GM21423 (cell line): ENCODE measurements at regions not wholly inside any gene's neighbourhood (a gene's known extent, or its start where the extent isn't known, plus 50 kb on each side); places are given as distances from the start of the nearest gene placed in this dataset.
"Not testable (repeated sequence)": the region's sequence is repeated elsewhere in the genome, so short reads cannot be mapped to it uniquely, and the experiment has no call there.

ENCODE experiments used
- ATAC-seq: cut with Tn5 transposase; IDR thresholded peaks from one replicate; pipeline ENCODE4 v1.9.1; 2021; ENCODE audit warnings: mild to moderate bottlenecking, moderate library complexity; ENCODE audit not compliant: unreplicated experiment

GRCh38 chr5:17755406-17755805 lies 121.1 kb downstream of the TAF11L14 start:
- ATAC-seq = not testable (repeated sequence)

GRCh38 chr5:17761326-17761725 lies 127.1 kb downstream of the TAF11L14 start:
- no peak for ATAC-seq

DNA sequence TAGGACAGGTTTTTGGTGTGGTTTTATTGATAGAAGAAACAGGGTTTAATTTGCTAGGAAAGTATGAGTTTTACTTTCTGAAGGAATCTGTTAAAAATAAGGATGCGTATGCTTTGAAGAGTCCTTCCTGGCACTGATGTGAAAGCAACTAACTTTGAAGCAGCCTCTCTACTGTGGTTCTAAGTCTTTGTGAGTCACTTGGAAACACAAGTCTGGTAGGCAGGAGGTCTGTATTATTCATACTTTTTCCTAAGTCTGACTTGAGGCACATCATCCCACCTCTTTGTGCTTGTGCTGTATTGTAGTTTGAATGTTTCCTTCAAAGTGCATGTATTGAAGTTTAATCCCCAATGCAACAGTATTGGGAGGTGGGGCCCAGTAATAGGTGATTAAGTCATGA lies 129.0 kb downstream of the TAF11L14 start:
- no peak for ATAC-seq

DNA sequence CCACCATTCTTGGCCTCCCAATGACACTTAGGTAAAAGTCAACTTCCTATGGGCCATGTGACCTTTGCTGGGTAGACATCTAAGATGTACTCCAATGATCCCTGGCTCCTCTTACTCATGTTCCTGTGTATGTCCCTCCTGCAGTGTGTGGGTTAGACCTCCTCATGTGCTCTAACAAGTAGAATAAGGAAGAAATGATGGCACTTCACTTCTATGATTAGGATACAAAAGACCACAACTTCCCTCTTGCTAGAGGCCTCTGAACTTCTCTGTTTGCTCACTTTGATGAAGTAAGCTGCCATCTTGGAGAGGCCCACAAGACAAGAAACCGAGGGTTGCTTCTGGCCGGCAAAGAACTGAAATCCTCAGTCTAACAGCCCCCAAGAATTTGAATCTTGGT lies 131.8 kb downstream of the TAF11L14 start:
- no peak for ATAC-seq

- no peak for ATAC-seq
Observed at GRCh38 chr5:17769277-17769676, 135.0 kb downstream of the TAF11L14 start.

DNA sequence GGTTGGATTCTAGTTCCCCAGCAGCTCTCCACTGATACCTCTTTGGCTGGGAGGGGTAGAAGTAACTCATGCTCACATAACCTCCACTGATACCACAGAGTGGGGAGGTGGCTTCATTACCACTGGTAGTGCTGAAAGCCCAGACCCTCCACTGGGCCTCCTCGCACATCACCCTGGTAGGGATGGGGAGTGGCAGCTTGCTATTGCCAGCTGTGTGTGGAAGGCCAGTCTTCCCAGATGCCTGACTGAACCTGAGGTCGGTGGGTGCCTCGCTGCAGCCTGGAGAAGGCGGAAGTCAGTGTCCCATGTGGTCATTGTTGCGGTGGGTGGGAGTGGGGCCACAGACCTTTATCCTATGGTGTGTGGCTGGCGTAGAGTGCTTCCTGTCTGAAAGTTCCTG lies 138.0 kb downstream of the TAF11L14 start:
- ATAC-seq = no peak

GRCh38 chr5:17785774-17786173 lies 151.5 kb downstream of the TAF11L14 start:
- no peak for ATAC-seq

DNA sequence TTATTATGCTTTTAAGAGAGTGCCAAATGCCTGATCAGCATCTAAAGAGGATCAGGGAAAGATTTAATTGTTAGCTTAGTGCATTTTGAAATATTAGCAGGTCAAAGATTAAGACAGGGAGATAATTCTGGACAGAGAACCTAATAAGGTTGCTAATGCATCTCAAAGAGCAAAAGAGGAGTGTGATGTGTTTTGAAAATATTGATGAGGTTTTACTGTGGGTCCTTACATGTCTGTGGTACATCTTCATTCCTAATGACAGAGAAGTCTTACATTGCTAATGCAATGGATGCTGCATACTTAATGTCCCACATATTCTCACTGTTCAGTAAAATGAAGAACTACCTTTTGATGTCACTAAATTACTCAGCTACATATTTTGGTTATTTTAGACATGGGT lies 154.1 kb downstream of the TAF11L14 start:
- ATAC-seq = no peak

GRCh38 chr5:17794201-17794600 lies 159.9 kb downstream of the TAF11L14 start:
- ATAC-seq = no peak

GRCh38 chr5:17794815-17795214 lies 160.6 kb downstream of the TAF11L14 start:
- no peak for ATAC-seq

- no peak for ATAC-seq
Observed at GRCh38 chr5:17796142-17796541, 161.9 kb downstream of the TAF11L14 start.

DNA sequence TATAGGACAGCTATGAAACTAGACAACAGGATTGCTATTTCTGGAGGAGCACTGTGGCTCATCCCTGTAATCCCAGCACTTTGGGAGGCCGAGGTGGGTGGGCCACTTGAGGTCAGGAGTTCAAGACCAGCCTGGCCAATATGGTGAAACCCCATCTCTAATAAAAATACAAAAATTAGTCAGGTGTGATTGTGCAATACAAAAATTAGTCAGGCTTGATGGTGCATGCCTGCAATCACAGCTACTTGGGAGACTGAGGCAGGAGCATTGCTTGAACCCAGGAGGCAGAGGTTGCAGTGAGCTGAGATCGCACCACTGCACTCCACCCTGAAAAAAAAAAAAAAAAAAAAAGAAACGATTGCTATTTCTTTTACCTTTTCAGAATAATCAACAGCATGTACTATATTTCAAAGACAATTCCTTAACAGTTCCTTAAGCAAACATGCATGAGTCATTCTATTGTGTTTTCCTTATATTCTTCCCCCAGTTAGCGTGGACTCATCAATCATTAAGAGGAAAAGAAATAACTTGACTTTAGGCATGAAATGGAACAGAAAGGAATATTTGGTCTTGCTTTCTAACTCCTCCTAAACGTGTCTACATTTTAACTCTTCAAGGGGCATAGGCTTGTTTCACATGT lies 162.6 kb downstream of the TAF11L14 start:
- ATAC-seq = no peak

DNA sequence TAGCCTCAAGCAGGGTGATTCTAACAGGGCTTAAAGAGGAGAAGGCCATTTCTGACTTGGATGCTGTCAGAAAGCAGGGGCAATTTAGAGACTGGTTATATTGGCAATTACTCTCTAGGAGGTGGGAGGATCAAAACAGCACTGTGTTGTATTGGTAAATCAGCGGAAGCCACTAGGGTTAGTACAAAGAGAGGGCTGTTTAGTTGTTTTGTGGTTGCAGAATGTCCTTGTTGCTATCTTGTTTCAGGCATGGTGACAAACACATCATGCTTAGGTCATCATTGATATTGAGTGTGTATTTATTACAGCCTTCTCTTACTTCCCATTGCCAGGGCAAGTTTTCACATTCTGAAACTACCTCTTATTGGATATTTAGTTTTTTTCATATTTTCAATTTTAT lies 165.3 kb downstream of the TAF11L14 start:
- no peak for ATAC-seq

DNA sequence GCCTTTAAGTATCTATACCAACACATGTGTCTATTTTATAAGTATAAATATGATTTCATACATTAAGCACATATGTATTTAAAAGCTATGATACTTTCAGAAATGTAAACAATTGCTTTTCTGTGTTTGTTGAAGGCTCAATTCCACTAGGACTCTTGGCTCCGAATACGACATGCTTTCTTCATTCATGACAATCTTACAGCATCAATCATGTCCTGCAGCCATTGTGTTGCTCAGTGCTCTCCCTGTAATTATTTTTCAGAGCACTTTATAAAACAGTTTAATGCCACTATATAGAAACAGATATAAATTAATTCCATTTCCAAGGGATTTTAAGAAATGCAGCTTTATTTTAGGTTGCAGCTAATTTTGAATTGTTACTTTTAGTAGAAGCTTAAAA lies 167.3 kb downstream of the TAF11L14 start:
- no peak for ATAC-seq

DNA sequence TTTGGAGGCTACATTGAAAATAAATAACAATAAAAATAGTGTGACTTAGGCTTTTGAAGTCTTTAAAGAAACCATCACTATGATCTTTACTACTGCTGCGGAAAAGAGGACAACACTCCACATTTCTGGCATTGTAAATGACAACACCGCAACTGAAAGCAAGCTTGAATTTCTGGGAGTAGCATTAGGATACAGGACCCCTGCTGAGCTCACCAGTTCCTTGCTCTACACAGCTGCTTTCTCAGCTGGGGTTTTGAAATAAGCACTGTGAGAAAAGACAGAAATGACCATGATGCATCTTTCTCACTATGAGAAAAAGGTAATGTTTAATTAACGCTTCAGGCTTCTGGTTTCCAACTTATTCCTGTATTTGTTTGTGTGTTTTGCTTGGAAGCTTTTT lies 168.0 kb downstream of the TAF11L14 start:
- no peak for ATAC-seq

DNA sequence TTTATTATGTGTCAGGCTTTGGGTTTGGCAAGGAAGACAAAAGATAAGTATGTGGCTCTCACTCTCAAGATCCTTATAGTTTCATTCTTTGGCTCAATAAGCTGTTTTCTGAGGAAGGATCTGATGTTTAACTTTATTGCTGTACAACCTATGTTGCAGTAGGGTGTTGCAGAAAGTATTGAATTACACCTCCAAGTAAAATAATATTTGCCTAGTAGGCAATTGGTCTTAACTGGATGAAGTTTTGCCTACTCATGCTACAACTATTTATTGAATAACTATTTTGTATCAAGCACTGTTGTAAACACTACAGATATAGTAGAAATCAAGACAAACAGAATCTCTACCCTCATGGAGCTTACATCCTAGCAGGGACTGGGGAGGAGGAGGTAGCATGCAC lies 169.7 kb downstream of the TAF11L14 start:
- no peak for ATAC-seq

- ATAC-seq = no peak
Observed at GRCh38 chr5:17805227-17805825, 171.1 kb downstream of the TAF11L14 start.

- no peak for ATAC-seq
Observed at GRCh38 chr5:17806818-17807468, 172.7 kb downstream of the TAF11L14 start.

DNA sequence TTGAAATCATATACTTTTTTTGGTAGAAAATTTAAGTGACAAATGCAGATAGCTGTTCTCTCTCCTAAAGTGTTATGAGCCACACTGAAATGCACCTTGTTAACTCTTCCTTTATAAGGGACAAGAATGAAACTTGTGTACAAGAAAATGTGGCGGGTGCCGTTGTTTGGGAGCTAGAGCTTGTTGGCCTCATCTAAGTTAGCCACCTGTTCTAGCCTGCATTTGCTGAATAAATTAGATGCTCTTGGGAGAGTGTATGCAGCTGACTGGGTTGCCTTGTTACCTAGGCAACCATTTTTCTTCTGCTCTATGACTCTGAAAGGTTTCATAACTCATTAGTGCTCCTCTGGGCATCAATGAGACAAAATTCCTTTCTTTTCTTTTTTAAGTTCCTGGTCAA lies 174.3 kb downstream of the TAF11L14 start:
- no peak for ATAC-seq

GRCh38 chr5:17810734-17811133 lies 176.5 kb downstream of the TAF11L14 start:
- ATAC-seq = no peak

DNA sequence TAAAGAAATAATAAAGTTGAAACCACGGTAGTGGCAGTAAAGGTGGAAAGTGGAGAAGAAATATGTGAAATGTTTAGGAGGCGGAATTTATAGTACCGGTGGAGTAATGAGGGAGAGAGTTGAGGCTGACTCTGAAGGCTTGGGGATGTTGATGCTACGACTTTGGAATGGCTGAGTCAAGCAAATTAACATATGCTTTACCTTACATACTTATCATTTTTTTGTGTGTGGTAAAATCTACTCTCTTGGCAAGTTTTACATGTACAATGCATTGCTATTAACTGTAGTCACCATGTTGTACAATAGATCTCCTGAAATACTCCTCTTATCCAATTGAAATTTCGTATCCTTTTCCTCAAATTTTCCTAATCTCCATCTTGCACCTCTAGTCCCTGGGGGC lies 179.0 kb downstream of the TAF11L14 start:
- no peak for ATAC-seq

DNA sequence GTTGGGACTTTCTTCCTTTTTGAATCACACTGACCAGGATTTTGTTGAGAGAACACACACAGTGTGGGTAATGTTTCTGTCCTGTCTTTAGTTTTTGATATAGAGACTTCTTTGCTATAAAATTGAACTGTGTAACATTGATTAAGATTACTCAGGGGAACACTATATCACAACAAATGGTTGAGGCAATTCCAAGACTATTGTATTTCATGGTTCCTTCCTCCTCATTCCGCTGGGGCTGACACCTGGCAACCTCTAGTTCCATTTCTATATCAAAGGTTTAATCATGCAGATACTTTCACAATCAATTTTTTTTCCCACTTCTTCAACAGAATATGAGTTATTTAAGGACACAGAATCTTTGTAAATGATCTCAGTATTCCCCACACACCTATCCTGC lies 182.2 kb downstream of the TAF11L14 start:
- no peak for ATAC-seq

DNA sequence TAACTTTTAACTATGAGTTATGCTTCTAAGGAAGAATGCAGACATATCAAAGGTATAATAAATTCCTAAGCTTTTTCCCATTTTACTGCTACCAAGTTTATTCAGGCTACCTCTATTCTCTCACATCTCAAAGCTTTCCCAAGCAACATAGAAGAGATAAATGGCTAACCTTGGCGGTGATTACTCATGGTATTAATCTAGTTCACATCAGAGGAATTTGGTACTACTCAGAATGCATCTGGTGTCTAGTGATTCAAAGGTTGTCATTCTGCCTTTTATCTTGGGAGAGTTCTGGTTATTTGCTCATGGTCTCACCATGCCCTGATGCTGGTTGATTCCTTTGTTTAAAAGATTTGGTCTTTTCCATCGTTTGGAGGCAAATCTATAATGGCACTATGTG lies 182.7 kb downstream of the TAF11L14 start:
- no peak for ATAC-seq
